Neural cell (in vitro differentiated cells): ENCODE measurements at regions not wholly inside any gene's neighbourhood (a gene's known extent, or its start where the extent isn't known, plus 50 kb on each side); places are given as distances from the start of the nearest gene placed in this dataset.
"Not testable (repeated sequence)": the region's sequence is repeated elsewhere in the genome, so short reads cannot be mapped to it uniquely, and the experiment has no call there.

Source experiments
- H2AFZ ChIP-seq: fragments of 200-600, 300-800 bp; sonication (generic), shearing (Covaris generic); 2 replicates; pipeline ENCODE4 v1.6.0; 2014; ENCODE audit warnings: low read depth, mild to moderate bottlenecking, antibody characterized with exemption, low read length, moderate library complexity
- H3F3A ChIP-seq: fragments of 200-600 bp; shearing (Covaris generic); 2 replicates; pipeline ENCODE4 v1.6.1; 2016; ENCODE audit warnings: mild to moderate bottlenecking, moderate library complexity, mixed read lengths, antibody characterized with exemption, low read length; ENCODE audit not compliant: insufficient read depth, poor library complexity, severe bottlenecking
- H3K27ac ChIP-seq: fragments of 200-600, 300-800 bp; sonication (generic), shearing (Covaris generic); 2 replicates; pipeline ENCODE4 v1.5.1; 2014; ENCODE audit warnings: mild to moderate bottlenecking, low read length, moderate library complexity
- H3K27me3 ChIP-seq: fragments of 300-800, 200-600 bp; sonication (generic), shearing (Covaris generic); 2 replicates; pipeline ENCODE4 v1.6.0; 2014; ENCODE audit warnings: mild to moderate bottlenecking, low read depth, low read length, moderate library complexity; ENCODE audit not compliant: insufficient read depth
- H3K36me3 ChIP-seq: fragments of 300-800, 200-600 bp; sonication (generic), shearing (Covaris generic); 2 replicates; pipeline ENCODE4 v1.5.1; 2014; ENCODE audit warnings: mild to moderate bottlenecking, antibody characterized with exemption, low read length, moderate library complexity; ENCODE audit not compliant: insufficient read depth
- H3K4me2 ChIP-seq: fragments of 300-800, 200-600 bp; sonication (generic), shearing (Covaris generic); 2 replicates; pipeline ENCODE4 v1.6.0; 2014; ENCODE audit warnings: mild to moderate bottlenecking, low read length
- H3K4me3 ChIP-seq: fragments of 300-800, 200-600 bp; sonication (generic), shearing (Covaris generic); 2 replicates; pipeline ENCODE4 v1.5.1; 2014; ENCODE audit warnings: mild to moderate bottlenecking, low read length, moderate library complexity
- H3K79me2 ChIP-seq: fragments of 200-600 bp; shearing (Covaris generic); replicated peaks from 2 replicates; pipeline ENCODE4 v1.6.0; 2014; ENCODE audit warnings: mild to moderate bottlenecking, low read length, moderate library complexity; ENCODE audit not compliant: insufficient read depth
- H3K9ac ChIP-seq: fragments of 300-800, 200-600 bp; sonication (generic), shearing (Covaris generic); 2 replicates; pipeline ENCODE4 v1.6.1; 2016; ENCODE audit warnings: mild to moderate bottlenecking, low read length, mixed read lengths
- H3K9me2 ChIP-seq: fragments of 200-600 bp; shearing (Covaris generic); 2 replicates; pipeline ENCODE4 v1.6.1; 2016; ENCODE audit warnings: mild to moderate bottlenecking, low read length, mixed read lengths; ENCODE audit not compliant: insufficient read depth
- H3K9me3 ChIP-seq: fragments of 200-600, 300-800 bp; sonication (generic), shearing (Covaris generic); 2 replicates; pipeline ENCODE4 v1.6.1; 2016; ENCODE audit warnings: mild to moderate bottlenecking, mixed run types, low read length, moderate library complexity, mixed read lengths
- H4K20me1 ChIP-seq: fragments of 200-600 bp; shearing (Covaris generic); 2 replicates; pipeline ENCODE4 v1.6.1; 2016; ENCODE audit warnings: mild to moderate bottlenecking, mixed run types; ENCODE audit not compliant: insufficient read depth
- CTCF ChIP-seq: fragments of 450-650 bp; IDR thresholded peaks from 2 replicates; pipeline ENCODE4 v1.5.1; 2014; ENCODE audit warnings: antibody characterized with exemption, mild to moderate bottlenecking, moderate library complexity; ENCODE audit not compliant: poor library complexity, severe bottlenecking
- EP300 ChIP-seq: fragments of 450-650 bp; conservative IDR thresholded peaks from 2 replicates; pipeline ENCODE4 v1.6.1; 2014; ENCODE audit warnings: antibody characterized with exemption, mild to moderate bottlenecking, moderate library complexity; ENCODE audit not compliant: poor library complexity, severe bottlenecking
- EZH2 ChIP-seq: fragments of 200-600, 300-800 bp; shearing (Covaris generic), sonication (generic); IDR thresholded peaks from 2 replicates; pipeline ENCODE4 v1.6.1; 2014; ENCODE audit warnings: antibody characterized with exemption, low read length, borderline replicate concordance, mild to moderate bottlenecking; ENCODE audit not compliant: insufficient read depth, poor library complexity, severe bottlenecking
- MXI1 ChIP-seq: fragments of 450-650 bp; conservative IDR thresholded peaks from 2 replicates; pipeline ENCODE4 v1.6.1; 2014; ENCODE audit warnings: antibody characterized with exemption, mild to moderate bottlenecking; ENCODE audit not compliant: poor library complexity, severe bottlenecking
- POLR2AphosphoS5 ChIP-seq: IDR thresholded peaks from 2 replicates; pipeline ENCODE4 v1.6.1; 2012
- RAD21 ChIP-seq: fragments of 450-650 bp; conservative IDR thresholded peaks from 2 replicates; pipeline ENCODE4 v1.6.1; 2014; ENCODE audit warnings: antibody characterized with exemption, mild to moderate bottlenecking, moderate library complexity
- REST ChIP-seq: IDR thresholded peaks from 2 replicates; pipeline ENCODE4 v1.6.1; 2012; ENCODE audit warnings: borderline replicate concordance
- SMC3 ChIP-seq: fragments of 450-650 bp; conservative IDR thresholded peaks from 2 replicates; pipeline ENCODE4 v1.6.1; 2014; ENCODE audit warnings: antibody characterized with exemption, mild to moderate bottlenecking, moderate library complexity; ENCODE audit not compliant: poor library complexity
- TAF1 ChIP-seq: IDR thresholded peaks from 2 replicates; pipeline ENCODE4 v1.6.1; 2012; ENCODE audit warnings: low read depth

- no peaks in the 10 kb centered on the region for H3F3A ChIP-seq
- no peaks in the 10 kb centered on the region for H3K9me2 ChIP-seq
- no peaks in the 10 kb centered on the region for H4K20me1 ChIP-seq
- no peak overlapping the region for H3K4me2 ChIP-seq
- no peak overlapping the region for H3K9ac ChIP-seq
- no peaks in the 10 kb centered on the region for H3K9me3 ChIP-seq
- no peaks in the 10 kb centered on the region for H3K27me3 ChIP-seq
- H3K27ac ChIP-seq, result no peak overlapping the region
- H2AFZ ChIP-seq, result no peak overlapping the region
- H3K4me3 ChIP-seq, result no peak overlapping the region
- TF ChIP-seq CTCF (no peak), POLR2AphosphoS5 (no peak), RAD21 (no peak), SMC3 (no peak), REST (no peak), EZH2 (no peak), EP300 (no peak), MXI1 (no peak), TAF1 (no peak)
- H3K36me3 ChIP-seq, result no peaks in the 10 kb centered on the region
- H3K79me2 ChIP-seq, result no peaks in the 10 kb centered on the region
Measured at GRCh38 chr6:170143401-170144150, 147.3 kb downstream of the DLL1 start.

GRCh38 chr6:170142559-170142958, 148.3 kb downstream of the DLL1 start:
- Histone ChIP-seq H3K4me3 (no peak overlapping the region), H3F3A (no peaks in the 10 kb centered on the region), H3K27me3 (no peaks in the 10 kb centered on the region), H2AFZ (no peak overlapping the region), H3K9ac (no peak overlapping the region), H3K4me2 (no peak overlapping the region), H3K9me2 (no peaks in the 10 kb centered on the region), H3K36me3 (no peaks in the 10 kb centered on the region), H3K79me2 (no peaks in the 10 kb centered on the region), H3K9me3 (no peaks in the 10 kb centered on the region), H4K20me1 (no peaks in the 10 kb centered on the region), H3K27ac (no peak overlapping the region)
- TF ChIP-seq POLR2AphosphoS5 (no peak), CTCF (no peak), EP300 (no peak), REST (no peak), EZH2 (no peak), MXI1 (no peak), TAF1 (no peak), RAD21 (no peak), SMC3 (no peak)

- H3K27me3 ChIP-seq, H3K79me2 ChIP-seq, H3K36me3 ChIP-seq, H3K9me2 ChIP-seq, H4K20me1 ChIP-seq, H3F3A ChIP-seq, H3K27ac ChIP-seq, H3K9ac ChIP-seq, H3K4me3 ChIP-seq, H2AFZ ChIP-seq, H3K9me3 ChIP-seq, H3K4me2 ChIP-seq: not testable (repeated sequence)
Measured at GRCh38 chr6:170141061-170141460, 149.8 kb downstream of the DLL1 start.
